Activated CD8-positive, alpha-beta memory T cell treated with anti-CD3 and anti-CD28 coated beads, Interleukin-2, amount 50 U/mL, for 48 hours (primary cell): ENCODE measurements at regions not wholly inside any gene's neighbourhood (a gene's known extent, or its start where the extent isn't known, plus 50 kb on each side); places are given as distances from the start of the nearest gene placed in this dataset.

ENCODE experiments used
- DNase-seq: peaks from one replicate; pipeline ENCODE4 v3.0.0-alpha.2; 2020

- DNase-seq, result no peak
These were observed 977.8 kb downstream of the TBC1D22A start for GRCh38 chr22:47740109-47740805.

- DNase-seq, result no peak
These were observed 977.0 kb downstream of the TBC1D22A start for GRCh38 chr22:47739291-47740015.

GRCh38 chr22:47738472-47739013 lies 976.1 kb downstream of the TBC1D22A start:
- DNase-seq, result no peak

GRCh38 chr22:47736186-47737034 lies 974.0 kb downstream of the TBC1D22A start:
- no peak for DNase-seq

- no peak for DNase-seq
These were observed 972.1 kb downstream of the TBC1D22A start for GRCh38 chr22:47734511-47734910.

GRCh38 chr22:47727641-47728040 lies 965.2 kb downstream of the TBC1D22A start:
- DNase-seq, result no peak

- DNase-seq, result no peak
These were observed 962.3 kb downstream of the TBC1D22A start for GRCh38 chr22:47724751-47725150.

- DNase-seq, result no peak
These were observed 961.6 kb downstream of the TBC1D22A start for GRCh38 chr22:47724030-47724429.

- DNase-seq, result no peak
These were observed 955.9 kb downstream of the TBC1D22A start for GRCh38 chr22:47718337-47718736.

GRCh38 chr22:47716890-47717615 lies 954.6 kb downstream of the TBC1D22A start:
- no peak for DNase-seq

GRCh38 chr22:47715866-47716578 lies 953.6 kb downstream of the TBC1D22A start:
- DNase-seq, result no peak

GRCh38 chr22:47713941-47714340 lies 951.5 kb downstream of the TBC1D22A start:
- DNase-seq, result no peak

GRCh38 chr22:47710135-47710534 lies 947.7 kb downstream of the TBC1D22A start:
- no peak for DNase-seq

GRCh38 chr22:47705350-47705749 lies 942.9 kb downstream of the TBC1D22A start:
- no peak for DNase-seq

- DNase-seq, result no peak
These were observed 936.5 kb downstream of the TBC1D22A start for GRCh38 chr22:47698906-47699305.

GRCh38 chr22:47697861-47698260 lies 935.4 kb downstream of the TBC1D22A start:
- DNase-seq, result no peak

- no peak for DNase-seq
These were observed 934.3 kb downstream of the TBC1D22A start for GRCh38 chr22:47696776-47697175.

- DNase-seq, result no peak
These were observed 932.7 kb downstream of the TBC1D22A start for GRCh38 chr22:47695176-47695575.

GRCh38 chr22:47694536-47695130 lies 932.2 kb downstream of the TBC1D22A start:
- DNase-seq, result no peak

- no peak for DNase-seq
These were observed 931.2 kb downstream of the TBC1D22A start for GRCh38 chr22:47693606-47694005.

- no peak for DNase-seq
These were observed 930.4 kb downstream of the TBC1D22A start for GRCh38 chr22:47692811-47693210.
